ENCODE measurements at regions not wholly inside any gene's neighbourhood (a gene's known extent, or its start where the extent isn't known, plus 50 kb on each side); places are given as distances from the start of the nearest gene placed in this dataset.

DNA sequence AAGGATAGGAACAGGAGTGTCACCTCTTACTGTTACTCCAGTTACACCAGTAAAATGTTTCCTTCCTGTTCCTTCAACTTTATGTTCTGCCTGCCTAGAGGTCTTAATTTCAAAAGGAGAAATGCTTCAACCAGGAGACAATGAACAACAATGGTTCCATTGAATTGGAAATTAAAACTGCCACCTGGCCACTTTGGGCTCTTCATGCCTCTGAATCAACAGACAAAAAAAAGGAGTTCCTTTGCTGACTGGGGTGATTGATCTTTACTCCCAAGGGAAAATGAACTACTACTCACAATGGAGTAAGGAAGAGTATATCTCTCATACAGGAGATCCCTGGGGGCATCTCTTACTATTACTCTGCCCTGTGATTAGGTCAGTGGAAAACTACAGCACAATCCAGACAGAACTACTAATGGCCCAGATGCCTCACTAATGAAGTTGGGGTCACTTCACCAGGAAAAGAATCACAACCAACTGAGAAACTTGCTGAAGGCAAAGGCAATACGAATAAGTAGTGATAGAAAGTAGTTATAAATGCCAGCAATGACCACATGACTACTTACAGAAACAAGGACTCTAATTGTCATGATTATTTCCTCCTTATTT lies 76.6 kb upstream of the PRDX6 start:
- Mint-ChIP-seq H3K27me3 (no peaks in the 10 kb centered on the region), H3K4me3 (no peak overlapping the region), H3K9me3 (no peaks in the 10 kb centered on the region), H3K4me1 (peaks cover 24% of the 10 kb centered on the region), H3K36me3 (ENCODE audit: low read depth) (no peaks in the 10 kb centered on the region), H3K27ac (no peak overlapping the region)
- ChIA-PET POLR2A (no interaction called here), CTCF (no interaction called here)
- no peak for ATAC-seq (ENCODE audit: low read depth)
- DNase-seq = no peak
- TF ChIP-seq, protein P1, sequence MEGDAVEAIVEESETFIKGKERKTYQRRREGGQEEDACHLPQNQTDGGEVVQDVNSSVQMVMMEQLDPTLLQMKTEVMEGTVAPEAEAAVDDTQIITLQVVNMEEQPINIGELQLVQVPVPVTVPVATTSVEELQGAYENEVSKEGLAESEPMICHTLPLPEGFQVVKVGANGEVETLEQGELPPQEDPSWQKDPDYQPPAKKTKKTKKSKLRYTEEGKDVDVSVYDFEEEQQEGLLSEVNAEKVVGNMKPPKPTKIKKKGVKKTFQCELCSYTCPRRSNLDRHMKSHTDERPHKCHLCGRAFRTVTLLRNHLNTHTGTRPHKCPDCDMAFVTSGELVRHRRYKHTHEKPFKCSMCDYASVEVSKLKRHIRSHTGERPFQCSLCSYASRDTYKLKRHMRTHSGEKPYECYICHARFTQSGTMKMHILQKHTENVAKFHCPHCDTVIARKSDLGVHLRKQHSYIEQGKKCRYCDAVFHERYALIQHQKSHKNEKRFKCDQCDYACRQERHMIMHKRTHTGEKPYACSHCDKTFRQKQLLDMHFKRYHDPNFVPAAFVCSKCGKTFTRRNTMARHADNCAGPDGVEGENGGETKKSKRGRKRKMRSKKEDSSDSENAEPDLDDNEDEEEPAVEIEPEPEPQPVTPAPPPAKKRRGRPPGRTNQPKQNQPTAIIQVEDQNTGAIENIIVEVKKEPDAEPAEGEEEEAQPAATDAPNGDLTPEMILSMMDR (IDR thresholded peaks at IDR 0.05) = no peak
- intact Hi-C loops (cut with micrococcal nuclease) = no loop called here

DNA sequence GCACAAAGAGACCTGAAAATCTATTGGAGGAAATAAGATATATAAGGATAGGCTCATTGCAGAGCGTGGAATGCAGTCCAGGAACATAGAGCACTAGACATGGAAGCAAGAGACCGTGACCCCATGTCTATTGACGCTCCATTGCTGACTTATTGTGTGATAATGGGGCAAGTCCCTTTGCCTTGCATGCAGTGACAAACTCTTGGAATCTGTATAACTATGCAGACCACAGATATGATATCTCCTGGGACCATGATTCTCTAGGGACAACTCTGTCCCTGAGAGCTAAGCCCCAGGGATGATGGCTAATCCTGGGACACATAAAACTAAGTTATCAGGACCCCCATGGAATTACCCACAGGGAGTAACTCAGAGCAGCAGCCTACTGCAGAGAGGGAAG lies 73.1 kb upstream of the PRDX6 start:
- Mint-ChIP-seq H3K4me3 (no peak overlapping the region), H3K27me3 (no peaks in the 10 kb centered on the region), H3K36me3 (ENCODE audit: low read depth) (no peaks in the 10 kb centered on the region), H3K4me1 (peaks cover 54% of the 10 kb centered on the region), H3K27ac (peak overlapping the region; percentile 41), H3K9me3 (no peaks in the 10 kb centered on the region)
- ChIA-PET POLR2A (interaction anchor here (1.4 to 3.6 kb wide), 4 partner anchors 8 to 74 kb away, joined by 4 to 17 read pairs (median 7); no protein-coding TSS in a partner anchor), CTCF (interaction anchor here (1.2 kb wide), 1 partner anchor 25 kb away, joined by 4 read pairs; no protein-coding TSS in a partner anchor)
- TF ChIP-seq, protein P1 (IDR thresholded peaks at IDR 0.05) = no peak
- ATAC-seq (ENCODE audit: low read depth) = peak; percentile 46
- intact Hi-C loops (cut with micrococcal nuclease) = no loop called here
- no peak for DNase-seq

DNA sequence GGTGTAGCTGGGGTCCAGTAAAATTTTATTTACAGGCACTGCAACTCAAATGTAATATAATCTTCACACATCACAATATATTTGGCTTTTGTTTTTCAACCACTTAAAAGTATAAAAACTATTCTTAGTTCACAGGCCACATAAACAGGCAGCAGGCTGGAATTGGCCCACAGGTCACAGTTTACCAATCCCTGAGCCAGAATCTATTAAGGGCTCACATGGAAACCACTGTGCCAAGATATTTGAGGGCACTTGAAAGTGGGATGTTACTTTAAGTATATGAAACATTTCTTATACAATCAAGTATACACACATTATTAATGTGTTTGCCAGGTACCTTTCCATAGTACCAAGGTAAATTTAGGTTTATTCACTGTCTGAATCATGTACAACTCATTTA lies 71.9 kb upstream of the PRDX6 start:
- no peaks in the 10 kb centered on the region for H3K27me3 Mint-ChIP-seq
- no peaks in the 10 kb centered on the region for H3K36me3 Mint-ChIP-seq (ENCODE audit: low read depth)
- TF ChIP-seq, protein P1 (IDR thresholded peaks at IDR 0.05) = no peak
- no peak for DNase-seq
- H3K9me3 Mint-ChIP-seq = no peaks in the 10 kb centered on the region
- H3K4me3 Mint-ChIP-seq = no peak overlapping the region
- POLR2A ChIA-PET = interaction anchor here (1.4 to 2.9 kb wide), 2 partner anchors 10 to 73 kb away, joined by 6 to 9 read pairs; no protein-coding TSS in a partner anchor
- no peak for ATAC-seq (ENCODE audit: low read depth)
- peaks cover 66% of the 10 kb centered on the region for H3K4me1 Mint-ChIP-seq
- CTCF ChIA-PET = interaction anchor here (1.0 to 1.5 kb wide), 2 partner anchors 25 to 660 kb away, joined by 3 to 6 read pairs; no protein-coding TSS in a partner anchor
- H3K27ac Mint-ChIP-seq = no peak overlapping the region
- intact Hi-C loops (cut with micrococcal nuclease) = no loop called here

DNA sequence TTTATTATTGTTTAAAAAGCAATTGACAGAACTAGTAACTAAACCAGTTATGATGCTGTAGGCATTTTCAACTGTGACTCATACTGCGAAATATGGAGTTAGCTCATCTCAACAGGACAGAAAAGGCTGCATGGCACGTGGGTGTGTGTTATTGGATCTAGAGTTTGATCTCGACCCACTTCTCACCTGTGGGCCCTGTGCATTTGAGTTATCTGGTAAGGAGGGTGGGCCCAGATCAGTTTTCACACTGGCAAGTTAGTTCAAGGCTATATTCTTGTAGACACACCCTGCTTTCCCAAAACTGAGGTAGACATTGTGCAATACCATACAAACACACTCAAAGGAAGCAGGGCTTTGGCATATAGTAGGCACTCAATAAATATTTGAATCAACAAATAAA lies 71.3 kb upstream of the PRDX6 start:
- H3K27ac Mint-ChIP-seq = peak overlapping the region; percentile 50
- peaks cover 72% of the 10 kb centered on the region for H3K4me1 Mint-ChIP-seq
- CTCF ChIA-PET = interaction anchor here (1.0 to 1.5 kb wide), 3 partner anchors 24 to 661 kb away, joined by 3 to 6 read pairs (median 3); no protein-coding TSS in a partner anchor
- no peaks in the 10 kb centered on the region for H3K9me3 Mint-ChIP-seq
- H3K27me3 Mint-ChIP-seq = no peaks in the 10 kb centered on the region
- intact Hi-C loops (cut with micrococcal nuclease) = no loop called here
- TF ChIP-seq, protein P1 (IDR thresholded peaks at IDR 0.05) = no peak
- no peaks in the 10 kb centered on the region for H3K36me3 Mint-ChIP-seq (ENCODE audit: low read depth)
- no peak for ATAC-seq (ENCODE audit: low read depth)
- peak overlapping the region; percentile 9 for H3K4me3 Mint-ChIP-seq
- POLR2A ChIA-PET = interaction anchor here (1.1 to 6.3 kb wide), 6 partner anchors 8 to 587 kb away, joined by 3 to 108 read pairs (median 5); no protein-coding TSS in a partner anchor
- no peak for DNase-seq

DNA sequence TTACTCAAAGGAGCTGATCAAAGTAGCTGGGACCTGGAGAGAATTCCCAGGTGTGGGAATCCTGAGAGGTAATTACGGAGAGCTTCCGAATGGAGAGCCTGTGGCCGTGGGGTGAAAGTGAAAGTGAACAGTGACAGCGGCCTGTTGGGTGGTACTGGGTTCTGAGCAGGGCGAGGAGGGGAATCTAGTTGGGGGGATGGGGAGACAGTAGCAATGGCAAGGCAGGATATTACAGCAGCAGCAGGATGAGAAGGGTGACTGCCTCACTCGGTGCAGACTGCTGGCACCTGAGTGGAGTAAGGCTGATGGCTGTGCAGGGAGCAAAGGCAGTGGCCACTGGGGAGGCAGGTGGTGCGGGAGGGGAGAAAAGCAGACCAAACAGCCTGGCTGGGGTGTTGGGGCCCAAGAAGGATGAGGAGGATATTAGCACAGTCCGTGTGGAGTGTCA lies 70.3 kb upstream of the PRDX6 start:
- ChIA-PET POLR2A (interaction anchor here (0.7 to 6.3 kb wide), 11 partner anchors 7 to 662 kb away, joined by 3 to 108 read pairs (median 4); partner anchors contain the start of genes GAS5 and ZBTB37), CTCF (interaction anchor here (0.6 to 1.5 kb wide), 3 partner anchors 11 to 204 kb away, joined by 3 to 6 read pairs (median 3); no protein-coding TSS in a partner anchor)
- no peaks in the 10 kb centered on the region for H3K9me3 Mint-ChIP-seq
- peaks cover 81% of the 10 kb centered on the region for H3K4me1 Mint-ChIP-seq
- intact Hi-C loops (cut with micrococcal nuclease) = no loop called here
- H3K4me3 Mint-ChIP-seq = peak overlapping the region; percentile 81
- no peaks in the 10 kb centered on the region for H3K36me3 Mint-ChIP-seq (ENCODE audit: low read depth)
- H3K27me3 Mint-ChIP-seq = no peaks in the 10 kb centered on the region
- TF ChIP-seq, protein P1 (IDR thresholded peaks at IDR 0.05) = no peak
- no peak for DNase-seq
- peak; percentile 8 for ATAC-seq (ENCODE audit: low read depth)
- H3K27ac Mint-ChIP-seq = peak overlapping the region; percentile 96

All from activated B cell treated with CpG ODN at 0.5 μM for 24 hours (primary cell).